Limb (tissue), 2 donors: ENCODE measurements at regions not wholly inside any gene's neighbourhood (a gene's known extent, or its start where the extent isn't known, plus 50 kb on each side); places are given as distances from the start of the nearest gene placed in this dataset.
"Not testable (repeated sequence)": the region's sequence is repeated elsewhere in the genome, so short reads cannot be mapped to it uniquely, and the experiment has no call there.

Experiments
- DNase-seq, 2 donors: peaks; one replicate each; pipeline ENCODE4 v3.0.0-alpha.2; 2016; ENCODE audit errors: extremely low spot score in 2 of 2

- DNase-seq = not testable (repeated sequence)
Observed at GRCh38 chr2:37806004-37806403, 119.1 kb upstream of the RMDN2 start.

- no peak for DNase-seq
Observed at GRCh38 chr2:37809525-37809924, 115.6 kb upstream of the RMDN2 start.

GRCh38 chr2:37809931-37810570 is 115.0 kb upstream of the RMDN2 start:
- DNase-seq = peak in 1 of 2 donors; percentile 36

GRCh38 chr2:37812414-37812813 is 112.7 kb upstream of the RMDN2 start:
- no peak for DNase-seq

GRCh38 chr2:37812941-37813730 is 112.0 kb upstream of the RMDN2 start:
- no peak for DNase-seq

- DNase-seq = no peak
Observed at GRCh38 chr2:37816036-37816435, 109.1 kb upstream of the RMDN2 start.

- DNase-seq = no peak
Observed at GRCh38 chr2:37816686-37817085, 108.4 kb upstream of the RMDN2 start.

- DNase-seq = peak in 1 of 2 donors; percentile 26
Observed at GRCh38 chr2:37819186-37819585, 105.9 kb upstream of the RMDN2 start.

- DNase-seq = no peak
Observed at GRCh38 chr2:37820471-37820986, 104.6 kb upstream of the RMDN2 start.

GRCh38 chr2:37825586-37825985 is 99.5 kb upstream of the RMDN2 start:
- no peak for DNase-seq

GRCh38 chr2:37826611-37827010 is 98.5 kb upstream of the RMDN2 start:
- DNase-seq = no peak

GRCh38 chr2:37827455-37827854 is 97.6 kb upstream of the RMDN2 start:
- DNase-seq = no peak

- DNase-seq = peak in 1 of 2 donors; percentile 57
Observed at GRCh38 chr2:37827911-37828511, 97.1 kb upstream of the RMDN2 start.

- DNase-seq = no peak
Observed at GRCh38 chr2:37829202-37829601, 95.9 kb upstream of the RMDN2 start.

- no peak for DNase-seq
Observed at GRCh38 chr2:37829616-37830395, 95.3 kb upstream of the RMDN2 start.

GRCh38 chr2:37830636-37831035 is 94.5 kb upstream of the RMDN2 start:
- DNase-seq = no peak

- no peak for DNase-seq
Observed at GRCh38 chr2:37831081-37831780, 93.9 kb upstream of the RMDN2 start.

- peak; percentile 74 to 85 for DNase-seq
Observed at GRCh38 chr2:37832590-37833197, 92.4 kb upstream of the RMDN2 start.

GRCh38 chr2:37833423-37833822 is 91.7 kb upstream of the RMDN2 start:
- DNase-seq = no peak

GRCh38 chr2:37836270-37836669 is 88.8 kb upstream of the RMDN2 start:
- no peak for DNase-seq

GRCh38 chr2:37836711-37837110 is 88.4 kb upstream of the RMDN2 start:
- DNase-seq = no peak
